Posterior vena cava (tissue), 2 donors: ENCODE measurements at regions not wholly inside any gene's neighbourhood (a gene's known extent, or its start where the extent isn't known, plus 50 kb on each side); places are given as distances from the start of the nearest gene placed in this dataset.

Experiments used
- DNase-seq: peaks from one replicate; pipeline ENCODE4 v3.0.0-alpha.2; 2020; ENCODE audit warnings: low spot score
- intact Hi-C, 2 donors: fragments of 100-400 bp; cut with DNase I; formaldehyde crosslinking; loops; one replicate each; pipeline versions ENCODE4 v1.14.1 to v1.14.2; 2022 to 2023
- donor health status: DM: yes; HTN: yes; CAD: no.
- donor health status: DM: yes; HTN: yes; CAD: no.

DNA sequence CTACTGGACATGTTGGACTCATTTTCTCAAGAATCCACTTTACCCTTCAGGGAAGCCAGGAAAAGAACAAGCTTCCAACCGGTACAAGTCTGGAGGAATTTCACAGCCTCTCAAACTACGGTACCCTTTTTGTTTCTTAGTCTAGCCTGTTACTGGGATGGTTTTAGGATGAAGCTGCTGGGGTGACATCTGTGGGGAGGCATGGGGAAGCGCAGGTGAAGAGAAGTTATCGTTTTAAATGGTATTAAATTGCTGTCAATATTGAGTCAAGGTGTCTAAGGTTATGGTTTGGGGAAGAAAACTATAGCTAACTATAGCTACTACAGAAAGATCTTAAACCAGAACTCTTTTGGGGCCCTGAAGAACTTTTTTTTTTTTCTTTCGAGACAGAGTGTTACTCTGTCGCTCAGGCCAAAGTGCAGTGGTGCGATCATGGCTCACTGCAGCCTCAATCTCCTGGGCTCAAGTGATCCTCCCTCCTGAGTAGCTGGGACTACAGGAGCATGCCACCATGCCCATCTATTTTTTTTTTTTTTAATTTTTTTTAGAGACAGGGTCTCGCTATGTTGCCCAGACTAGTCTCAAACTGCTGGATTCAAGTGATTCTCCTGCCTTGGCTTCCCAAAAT, 128.7 kb downstream of the RIN2 start:
- intact Hi-C loops: loop anchor here in 1 of 2 donors (10.0 kb wide), 1 partner anchor 102 kb away; no protein-coding TSS in a partner anchor
- DNase-seq: no peak

DNA sequence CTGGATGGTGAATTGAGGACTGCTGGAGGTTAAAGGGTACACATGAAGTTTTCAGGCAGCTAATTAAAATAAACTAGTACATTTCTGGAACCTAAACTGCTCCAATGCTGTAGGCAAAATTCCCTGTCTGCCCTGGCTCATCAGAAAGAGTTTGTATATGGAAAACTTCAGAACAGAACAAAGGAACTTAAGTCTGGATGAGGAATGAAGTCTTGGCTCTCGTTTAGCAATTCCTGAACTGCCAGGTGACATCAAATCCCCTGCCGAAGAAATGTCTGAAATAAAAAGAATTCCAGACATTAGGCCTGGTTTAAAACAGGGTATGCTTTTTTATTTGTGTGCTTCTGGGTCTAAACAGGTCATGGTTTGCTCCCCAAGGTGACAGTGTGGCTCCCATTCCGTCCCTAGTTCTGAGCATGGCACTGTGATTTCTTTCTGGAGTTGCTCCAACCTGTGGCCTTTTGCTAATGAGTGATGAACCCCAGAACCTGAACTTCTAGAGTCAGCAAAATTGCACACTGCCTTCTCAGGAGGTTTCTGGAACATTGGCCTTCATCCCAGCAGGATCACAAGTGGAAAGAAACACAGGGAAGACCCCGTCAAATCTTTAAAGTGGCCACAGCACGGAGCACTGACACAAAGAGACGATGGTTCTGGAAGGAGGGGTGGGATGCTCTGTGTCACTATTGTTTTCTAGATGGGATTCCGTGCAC, 129.4 kb upstream of the NAA20 start:
- intact Hi-C loops: loop anchor here in 1 of 2 donors (10.0 kb wide), 1 partner anchor 103 kb away; no protein-coding TSS in a partner anchor
- DNase-seq: no peak

- no peak for DNase-seq
- intact Hi-C loops: loop anchor here in 1 of 2 donors (10.0 kb wide), 1 partner anchor 103 kb away; no protein-coding TSS in a partner anchor
Observed at GRCh38 chr20:19888269-19888671, 128.9 kb upstream of the NAA20 start.

DNA sequence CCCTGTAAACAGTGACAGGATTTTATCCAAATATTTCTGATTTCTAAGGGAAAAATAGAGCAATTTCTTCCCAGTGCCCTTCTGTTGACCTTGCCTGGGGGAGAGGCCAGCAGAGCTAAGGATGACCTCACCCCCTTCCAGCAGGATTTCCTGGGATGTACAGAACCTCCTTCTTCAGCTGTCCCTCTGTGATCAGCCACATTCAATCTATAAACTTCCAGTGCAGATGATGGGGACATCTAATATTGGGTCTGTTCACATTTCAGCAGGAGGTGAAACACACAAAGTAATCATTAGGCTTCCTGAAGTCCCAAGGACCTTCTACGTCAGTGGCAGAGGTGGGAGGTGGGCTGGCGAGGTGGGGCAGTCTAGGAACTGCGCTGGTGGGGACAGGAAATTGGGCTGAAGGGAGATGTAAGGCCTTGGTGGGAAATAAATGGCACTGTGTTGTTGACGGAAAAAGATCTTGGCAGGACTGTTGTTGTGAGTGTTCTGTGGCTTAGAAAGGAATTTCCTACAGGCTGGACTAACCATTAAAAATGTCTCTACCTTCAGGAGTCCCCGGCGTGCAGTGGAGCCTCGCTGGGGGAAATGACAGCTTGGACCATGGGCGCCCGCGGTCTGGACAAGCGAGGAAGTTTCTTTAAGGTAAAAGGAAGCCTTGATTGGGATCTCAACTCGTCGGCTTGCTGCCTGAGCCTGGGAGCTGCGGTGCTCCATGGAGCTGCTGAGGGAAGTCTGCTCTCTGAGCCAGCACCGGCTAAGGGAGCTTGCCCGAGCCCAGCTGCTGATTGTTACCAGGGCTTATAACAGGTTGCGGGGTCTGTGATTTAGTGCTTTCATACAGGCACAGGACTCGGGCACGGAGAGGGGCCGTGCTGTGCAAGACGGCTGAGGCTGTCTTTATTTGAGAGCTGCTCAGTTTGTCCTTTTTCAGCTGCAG, 127.9 kb upstream of the NAA20 start:
- no peak for DNase-seq
- intact Hi-C loops: loop anchor here in 1 of 2 donors (10.0 kb wide), 1 partner anchor 104 kb away; no protein-coding TSS in a partner anchor

- intact Hi-C loops: no loop called here
- DNase-seq: no peak
Observed at GRCh38 chr20:19890445-19891051, 126.6 kb upstream of the NAA20 start.

DNA sequence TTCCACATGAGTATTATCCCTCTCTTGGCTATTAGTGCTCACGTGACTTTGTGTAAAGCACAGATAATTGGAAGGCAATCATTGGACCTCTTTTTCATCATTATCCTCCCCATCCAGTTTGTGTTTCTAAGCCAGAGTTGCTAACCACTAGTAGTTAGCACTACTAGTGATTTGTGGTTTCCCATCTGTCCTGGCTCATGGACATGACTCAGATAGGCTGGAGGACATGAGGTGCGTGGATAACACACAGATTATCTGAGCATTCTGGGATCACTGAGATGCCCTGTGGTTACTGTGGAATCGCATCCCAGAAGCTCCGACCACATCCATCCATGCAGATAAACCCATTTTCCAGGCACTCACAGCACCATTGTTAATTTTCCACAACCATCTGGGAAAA, 123.8 kb upstream of the NAA20 start:
- DNase-seq: no peak
- intact Hi-C loops: no loop called here

DNA sequence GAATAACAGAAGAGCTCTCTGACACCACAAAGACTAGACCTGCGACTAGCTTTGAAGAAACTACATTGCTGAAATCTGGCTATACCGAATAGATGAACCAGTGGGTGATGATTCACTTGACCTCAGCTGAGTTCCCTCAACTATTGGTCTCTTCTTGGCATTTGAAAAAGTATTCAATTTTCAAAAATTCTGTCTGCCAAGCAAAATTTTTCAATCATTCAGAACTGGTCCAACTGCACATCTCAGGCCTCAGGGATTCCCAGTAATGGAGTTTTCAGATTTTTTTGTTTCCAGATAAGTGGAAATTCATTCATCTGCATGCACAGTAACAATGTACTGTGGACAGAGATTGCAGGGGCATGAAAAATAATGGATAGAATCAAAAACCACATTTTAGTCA, 121.4 kb upstream of the NAA20 start:
- DNase-seq: no peak
- intact Hi-C loops: no loop called here

DNA sequence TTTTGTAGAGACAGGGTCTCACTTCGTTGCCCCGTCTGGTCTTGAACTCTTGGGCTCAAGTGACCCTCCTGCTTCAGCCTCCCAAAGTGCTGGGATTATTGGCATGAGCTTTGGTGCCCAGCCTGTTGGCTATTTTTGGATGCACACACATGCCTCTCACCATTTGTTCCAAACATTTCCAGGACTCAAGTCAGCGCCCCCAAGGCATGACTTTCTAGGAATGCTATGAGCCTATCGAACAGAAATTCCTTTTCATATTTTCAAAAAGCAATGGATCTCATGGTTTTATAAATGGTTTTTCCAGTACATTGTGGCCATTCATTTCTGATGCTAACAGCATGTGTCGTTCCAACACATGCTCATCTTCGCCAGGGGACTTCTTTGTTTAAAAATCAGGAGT, 119.3 kb upstream of the NAA20 start:
- intact Hi-C loops: no loop called here
- DNase-seq: no peak

DNA sequence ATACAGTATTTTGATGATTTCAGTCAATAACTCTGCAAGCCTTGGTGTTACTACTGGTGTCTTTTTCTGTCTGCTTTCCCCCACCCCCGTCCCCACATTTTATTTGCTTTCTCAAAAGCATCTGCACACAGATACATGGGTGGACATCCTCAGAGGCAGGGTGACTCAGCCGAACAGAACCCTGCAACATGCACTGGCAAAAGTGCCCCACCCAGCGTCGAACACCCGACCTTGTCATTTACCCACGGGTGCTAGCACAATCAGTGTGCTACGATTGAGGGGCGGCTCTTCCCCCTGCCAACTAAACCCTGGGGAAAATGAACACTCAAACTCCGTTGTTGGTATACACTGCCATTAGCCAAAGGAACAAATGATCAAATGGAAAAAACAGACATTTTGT, 115.9 kb upstream of the NAA20 start:
- intact Hi-C loops: no loop called here
- no peak for DNase-seq

GRCh38 chr20:19903168-19903811, 113.9 kb upstream of the NAA20 start:
- intact Hi-C loops: no loop called here
- no peak for DNase-seq

- intact Hi-C loops: no loop called here
- DNase-seq: no peak
Observed at GRCh38 chr20:19907326-19908056, 109.7 kb upstream of the NAA20 start.

DNA sequence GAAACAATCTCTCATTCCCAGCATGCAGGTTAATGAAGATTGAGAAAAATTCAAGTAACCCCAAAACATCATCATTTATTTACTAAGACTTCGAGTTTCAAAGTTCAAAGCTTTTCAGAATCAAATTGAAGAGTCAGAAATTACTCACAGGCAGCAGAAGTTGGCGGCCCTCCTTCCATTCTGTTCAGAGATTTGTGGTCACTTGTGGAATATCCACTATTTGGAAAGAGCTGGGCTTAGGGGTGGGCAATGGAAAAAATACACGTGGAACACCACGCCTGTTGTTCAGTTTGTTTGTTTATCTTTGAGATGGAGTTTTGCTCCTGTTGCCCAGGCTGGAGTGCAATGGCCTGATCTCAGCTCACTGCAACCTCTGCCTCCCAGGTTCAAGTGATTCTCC, 108.6 kb upstream of the NAA20 start:
- DNase-seq: no peak
- intact Hi-C loops: no loop called here

- intact Hi-C loops: no loop called here
- peak; percentile 94 for DNase-seq
Observed at GRCh38 chr20:19909725-19910124, 107.4 kb upstream of the NAA20 start.

- intact Hi-C loops: no loop called here
- DNase-seq: no peak
Observed at GRCh38 chr20:19911810-19912382, 105.3 kb upstream of the NAA20 start.

DNA sequence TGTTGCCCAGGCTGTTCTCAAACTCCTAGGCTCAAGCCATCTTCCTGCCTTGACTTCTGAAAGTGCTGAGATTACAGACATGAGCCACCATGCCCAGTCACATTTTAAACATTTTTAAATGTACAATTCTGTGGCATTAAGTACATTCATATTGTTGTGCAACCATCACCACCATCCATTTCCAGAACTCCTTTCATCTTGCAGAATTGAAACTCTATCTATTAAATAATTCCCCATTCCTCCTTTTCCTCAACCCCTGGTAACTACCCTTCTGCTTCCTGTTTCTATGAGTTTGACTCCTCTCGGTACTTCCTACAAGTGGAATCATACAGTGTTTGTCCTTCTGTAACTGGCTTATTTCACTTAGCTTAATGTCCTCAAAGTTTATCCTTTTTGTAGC, 103.8 kb upstream of the NAA20 start:
- intact Hi-C loops: no loop called here
- no peak for DNase-seq

GRCh38 chr20:19913927-19914614, 103.1 kb upstream of the NAA20 start:
- no peak for DNase-seq
- intact Hi-C loops: no loop called here

DNA sequence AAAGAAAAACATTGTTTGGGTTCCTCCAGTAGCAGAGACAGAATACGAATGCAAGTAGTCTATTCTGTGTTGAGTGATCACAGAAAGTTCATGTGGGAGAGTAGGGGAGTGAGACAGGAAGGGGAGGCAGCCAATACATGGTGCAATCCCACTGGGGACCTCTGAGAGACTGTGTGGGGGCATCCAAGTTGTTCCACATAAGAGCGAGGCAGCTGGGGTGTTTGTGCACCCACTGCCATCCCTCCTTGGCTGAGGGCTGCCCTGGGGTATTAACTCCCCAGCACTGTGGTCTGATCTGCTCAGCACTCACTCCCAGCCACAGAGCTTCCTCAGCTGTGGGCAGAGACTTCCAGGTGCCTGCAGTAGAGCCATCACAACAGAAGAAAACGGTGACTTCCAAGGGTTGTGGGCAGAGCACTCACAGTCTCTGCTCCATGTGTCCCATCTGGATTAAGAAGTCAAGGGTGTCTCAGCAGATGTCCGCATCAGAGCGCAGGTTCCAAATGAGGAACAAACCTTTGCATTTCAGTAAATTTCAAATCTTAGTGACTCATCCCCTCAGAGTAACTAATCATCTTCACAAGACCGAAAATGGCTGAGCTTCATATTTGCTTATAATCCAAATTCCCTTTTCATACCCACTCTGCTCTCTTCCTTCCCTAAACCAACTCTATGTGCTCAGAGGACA, 101.9 kb upstream of the NAA20 start:
- no peak for DNase-seq
- intact Hi-C loops: no loop called here
